Activated CD4-positive, alpha-beta T cell treated with anti-CD3 and anti-CD28 coated beads, Interleukin-2, amount 50 U/mL, for 1 hour (primary cell): ENCODE measurements at regions not wholly inside any gene's neighbourhood (a gene's known extent, or its start where the extent isn't known, plus 50 kb on each side); places are given as distances from the start of the nearest gene placed in this dataset.

Experiments used
- DNase-seq: peaks from one replicate; pipeline ENCODE4 v3.0.0-alpha.2; 2020

GRCh38 chr13:40082639-40083038, 427.2 kb downstream of the COG6 start:
- DNase-seq: no peak

GRCh38 chr13:40083841-40084240, 428.4 kb downstream of the COG6 start:
- DNase-seq: no peak

GRCh38 chr13:40084934-40085333, 429.5 kb downstream of the COG6 start:
- no peak for DNase-seq

- DNase-seq: no peak
These were observed 431.9 kb downstream of the COG6 start for GRCh38 chr13:40087091-40088002.

GRCh38 chr13:40094056-40094455, 438.6 kb downstream of the COG6 start:
- DNase-seq: no peak

- DNase-seq: no peak
These were observed 440.4 kb downstream of the COG6 start for GRCh38 chr13:40095695-40096356.

GRCh38 chr13:40096357-40096901, 441.0 kb downstream of the COG6 start:
- DNase-seq: peak; percentile 31

- DNase-seq: no peak
These were observed 442.8 kb downstream of the COG6 start for GRCh38 chr13:40098246-40098645.

- DNase-seq: no peak
These were observed 446.4 kb downstream of the COG6 start for GRCh38 chr13:40101708-40102359.

GRCh38 chr13:40102360-40102727, 446.9 kb downstream of the COG6 start:
- DNase-seq: no peak

GRCh38 chr13:40102854-40103253, 447.4 kb downstream of the COG6 start:
- peak; percentile 45 for DNase-seq

GRCh38 chr13:40103864-40104263, 448.4 kb downstream of the COG6 start:
- no peak for DNase-seq

GRCh38 chr13:40105231-40105630, 449.8 kb downstream of the COG6 start:
- DNase-seq: no peak

- no peak for DNase-seq
These were observed 453.9 kb downstream of the COG6 start for GRCh38 chr13:40109351-40109844.

GRCh38 chr13:40113643-40114304, 458.3 kb downstream of the COG6 start:
- DNase-seq: no peak

- DNase-seq: no peak
These were observed 458.9 kb downstream of the COG6 start for GRCh38 chr13:40114305-40114896.

GRCh38 chr13:40115426-40115825, 460.0 kb downstream of the COG6 start:
- DNase-seq: no peak

GRCh38 chr13:40116008-40116407, 460.5 kb downstream of the COG6 start:
- peak; percentile 26 for DNase-seq

- no peak for DNase-seq
These were observed 462.9 kb downstream of the COG6 start for GRCh38 chr13:40118337-40118736.

GRCh38 chr13:40119852-40120251, 464.4 kb downstream of the COG6 start:
- no peak for DNase-seq

- DNase-seq: no peak
These were observed 464.8 kb downstream of the COG6 start for GRCh38 chr13:40120288-40120687.

GRCh38 chr13:40120781-40121180, 465.3 kb downstream of the COG6 start:
- DNase-seq: no peak
